Natural killer cell treated with Interleukin-12 subunit alpha and Interleukin-12 subunit beta and Interleukin-15 and Interleukin-18, amount 100 ng/mL, for 72 hours (primary cell): ENCODE measurements at regions not wholly inside any gene's neighbourhood (a gene's known extent, or its start where the extent isn't known, plus 50 kb on each side); places are given as distances from the start of the nearest gene placed in this dataset.
A peak's percentile ranks its signal among the peaks of the same experiment; 100 is the strongest.
"Not testable (repeated sequence)": the region's sequence is repeated elsewhere in the genome, so short reads cannot be mapped to it uniquely, and the experiment has no call there.

ENCODE experiments used
- ATAC-seq, 2 donors: fragments of 150-1000 bp; cut with Tn5 transposase in 1 of 2; sonication (Bioruptor Pico), chemical (Tn5 transposase) in 1 of 2; 2 replicates each; pipeline ENCODE4 v1.10.0; 2021
- DNase-seq: peaks from one replicate; pipeline ENCODE4 v3.0.0; 2022; ENCODE audit warnings: low spot score
- H3K27ac Mint-ChIP-seq, 2 donors: 1 replicate in 1 of 2; 2 replicates in 1 of 2; pipeline ENCODE4 v1.8.0; 2022; ENCODE audit warnings: mixed read lengths in 2 of 2, mild to moderate bottlenecking in 1 of 2, moderate library complexity in 1 of 2
- H3K27me3 Mint-ChIP-seq, 2 donors: 1 replicate in 1 of 2; 2 replicates in 1 of 2; pipeline ENCODE4 v1.8.0; 2022; ENCODE audit warnings: mixed read lengths in 2 of 2
- H3K36me3 Mint-ChIP-seq: one replicate; pipeline ENCODE4 v1.8.0; 2022; ENCODE audit warnings: mixed read lengths
- H3K4me1 Mint-ChIP-seq, 2 donors: 1 replicate in 1 of 2; 2 replicates in 1 of 2; pipeline ENCODE4 v1.8.0; 2022; ENCODE audit warnings: low read depth in 2 of 2, mixed read lengths in 2 of 2, mild to moderate bottlenecking in 1 of 2
- H3K4me3 Mint-ChIP-seq: one replicate; pipeline ENCODE4 v1.8.0; 2022; ENCODE audit warnings: mixed read lengths
- H3K9me3 Mint-ChIP-seq: 2 replicates; pipeline ENCODE4 v1.8.0; 2022; ENCODE audit warnings: mixed read lengths

DNA sequence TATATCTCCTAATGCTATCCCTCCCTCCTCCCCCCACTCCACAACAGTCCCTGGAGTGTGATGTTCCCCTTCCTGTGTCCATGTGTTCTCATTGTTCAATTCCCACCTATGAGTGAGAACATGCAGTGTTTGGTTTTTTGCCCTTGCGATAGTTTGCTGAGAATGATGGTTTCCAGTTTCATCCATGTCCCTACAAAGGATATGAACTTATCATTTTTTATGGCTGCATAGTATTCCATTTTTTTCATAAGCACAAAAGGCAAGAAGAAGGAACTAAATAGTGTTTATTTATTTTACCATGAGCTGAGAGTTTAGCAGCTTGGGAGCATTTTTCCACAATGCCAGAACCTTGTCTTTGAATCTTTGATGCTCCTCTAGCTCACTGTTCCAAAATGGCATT lies 113.6 kb upstream of the OR4E1 start:
- H3K27ac Mint-ChIP-seq, H3K36me3 Mint-ChIP-seq, ATAC-seq, DNase-seq, H3K4me1 Mint-ChIP-seq, H3K9me3 Mint-ChIP-seq, H3K4me3 Mint-ChIP-seq: not testable (repeated sequence)
- H3K27me3 Mint-ChIP-seq = peaks cover 33 to 41% of the 10 kb centered on the region in 2 donors

DNA sequence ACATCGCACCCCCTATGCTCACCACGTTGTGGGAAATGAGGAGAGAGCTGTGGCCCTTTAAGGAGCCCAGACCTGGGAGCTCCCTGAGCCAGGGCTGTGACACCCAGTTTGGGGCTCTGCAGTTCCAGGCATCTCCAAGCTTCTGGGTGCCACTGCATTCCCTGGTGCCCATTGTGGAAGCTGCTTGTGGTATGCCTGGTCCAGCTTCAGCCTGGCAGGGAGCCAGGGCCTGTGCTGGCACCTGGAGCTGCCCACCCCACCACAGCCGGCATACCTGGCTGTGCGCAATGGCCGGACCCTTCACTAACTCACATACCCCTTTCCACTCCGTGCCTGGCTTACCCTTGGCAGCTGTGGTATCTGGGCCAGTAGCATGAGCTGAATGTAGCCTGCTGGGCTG lies 107.9 kb upstream of the OR4E1 start:
- Mint-ChIP-seq H3K4me3 (no peak overlapping the region), H3K36me3 (no peaks in the 10 kb centered on the region), H3K9me3 (no peaks in the 10 kb centered on the region), H3K27ac (no peak overlapping the region), H3K4me1 (no peaks in the 10 kb centered on the region), H3K27me3 (peaks cover 18 to 25% of the 10 kb centered on the region in 2 donors)
- DNase-seq (no peak), ATAC-seq (no peak)

DNA sequence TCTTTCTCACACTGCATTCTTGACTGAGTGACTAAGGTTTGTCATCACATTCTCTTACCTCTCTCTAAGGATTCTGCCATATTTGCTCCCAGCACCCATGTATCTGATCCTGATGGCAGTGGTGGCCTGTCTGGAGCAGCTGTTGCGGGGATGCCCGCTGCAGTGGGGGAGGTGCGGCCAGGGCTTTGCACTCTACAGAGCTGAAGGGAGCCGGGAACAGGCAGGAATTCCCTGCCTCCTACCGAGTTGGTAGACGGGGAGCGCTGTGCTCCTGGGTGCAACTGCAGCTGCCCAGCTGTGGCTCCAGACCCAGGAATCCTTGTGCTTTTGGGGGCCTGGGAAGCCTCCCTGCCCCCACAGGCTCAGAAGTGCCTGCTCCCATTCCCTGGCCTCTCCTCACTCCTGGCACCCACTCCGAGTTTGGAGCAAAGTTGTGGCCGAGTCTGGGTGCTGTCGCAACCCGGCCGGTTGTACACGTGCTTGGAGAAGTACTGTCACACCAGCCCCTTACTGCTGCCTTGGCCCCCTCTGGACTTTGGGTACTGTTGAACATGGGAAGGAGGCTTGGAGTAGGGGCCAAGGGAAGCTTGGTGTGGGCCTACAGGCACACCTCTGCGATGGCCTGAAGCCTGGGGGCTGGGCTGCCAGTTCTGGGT lies 106.9 kb upstream of the OR4E1 start:
- DNase-seq (no peak), ATAC-seq (no peak)
- H3K4me1 Mint-ChIP-seq = no peaks in the 10 kb centered on the region
- no peaks in the 10 kb centered on the region for H3K9me3 Mint-ChIP-seq
- no peaks in the 10 kb centered on the region for H3K36me3 Mint-ChIP-seq
- no peak overlapping the region for H3K4me3 Mint-ChIP-seq
- no peak overlapping the region for H3K27ac Mint-ChIP-seq
- peaks cover 18 to 35% of the 10 kb centered on the region in 2 donors for H3K27me3 Mint-ChIP-seq

DNA sequence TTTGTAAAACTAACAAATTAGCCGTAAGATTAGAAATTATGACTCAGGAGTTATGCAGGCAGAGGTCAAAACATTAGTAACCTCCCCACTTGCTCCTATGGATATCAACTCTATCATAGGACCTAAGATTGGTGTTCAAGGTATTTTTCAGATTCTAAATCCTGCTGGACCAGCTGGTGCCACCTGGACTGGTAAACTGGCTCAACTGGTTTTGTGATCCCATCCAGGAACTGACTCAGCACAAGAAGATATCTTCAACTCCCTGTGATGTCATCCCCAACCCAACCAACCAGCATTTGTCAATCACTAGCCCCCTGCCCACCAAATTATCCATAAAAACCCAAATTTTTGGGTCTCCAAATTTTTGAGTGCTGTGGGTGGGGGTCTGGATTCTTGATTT lies 98.1 kb upstream of the OR4E1 start:
- peaks cover 31 to 51% of the 10 kb centered on the region in 2 donors for H3K27me3 Mint-ChIP-seq
- DNase-seq (no peak), ATAC-seq (no peak)
- H3K27ac Mint-ChIP-seq = no peak overlapping the region
- H3K9me3 Mint-ChIP-seq = no peaks in the 10 kb centered on the region
- no peak overlapping the region for H3K4me3 Mint-ChIP-seq
- H3K4me1 Mint-ChIP-seq = no peaks in the 10 kb centered on the region
- H3K36me3 Mint-ChIP-seq = no peaks in the 10 kb centered on the region

DNA sequence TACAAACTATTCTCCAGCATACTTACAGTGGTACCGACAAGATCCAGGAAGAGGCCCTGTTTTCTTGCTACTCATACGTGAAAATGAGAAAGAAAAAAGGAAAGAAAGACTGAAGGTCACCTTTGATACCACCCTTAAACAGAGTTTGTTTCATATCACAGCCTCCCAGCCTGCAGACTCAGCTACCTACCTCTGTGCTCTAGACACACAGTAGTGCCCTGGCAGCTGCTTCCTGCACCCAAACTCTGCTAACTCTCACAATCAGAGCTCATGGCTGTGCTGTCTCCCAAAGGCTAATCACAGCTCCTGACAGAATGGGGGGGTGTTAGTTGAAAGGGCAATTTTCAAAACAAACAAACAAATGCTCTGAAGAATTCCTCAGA lies 95.2 kb upstream of the OR4E1 start:
- no peak for DNase-seq
- H3K4me1 Mint-ChIP-seq = no peaks in the 10 kb centered on the region

DNA sequence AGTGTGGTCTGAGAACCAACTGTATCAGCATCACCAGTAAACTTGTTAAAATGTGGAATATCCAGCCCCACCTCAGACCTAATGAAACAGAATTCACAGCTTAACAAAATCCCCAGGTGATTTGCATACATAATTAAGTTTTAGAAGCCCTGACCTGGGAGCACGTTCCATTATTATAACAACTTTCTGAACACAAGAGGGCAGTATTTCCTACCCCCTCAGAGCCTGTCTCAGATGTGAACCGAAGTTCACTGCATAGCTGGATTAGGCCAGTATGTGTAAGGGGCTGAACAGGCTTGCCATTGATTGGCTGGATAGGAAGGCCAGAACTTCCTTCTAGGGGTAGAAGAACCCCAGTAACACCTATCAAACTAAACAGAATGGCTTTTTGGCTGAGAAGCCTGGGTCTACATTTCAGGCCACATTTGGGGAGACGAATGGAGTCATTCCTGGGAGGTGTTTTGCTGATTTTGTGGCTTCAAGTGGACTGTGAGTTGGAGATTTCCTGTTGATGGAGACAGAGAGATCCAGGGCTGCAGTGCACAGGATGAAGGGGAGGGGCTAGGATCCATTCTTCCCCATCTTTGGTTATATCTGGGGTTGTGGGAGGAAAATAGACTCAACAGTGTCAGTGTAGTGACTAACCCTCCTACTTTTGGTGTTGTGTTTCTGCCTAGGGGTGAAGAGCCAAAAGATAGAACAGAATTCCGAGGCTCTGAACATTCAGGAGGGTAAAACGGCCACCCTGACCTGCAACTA lies 94.7 kb upstream of the OR4E1 start:
- ATAC-seq (peak in 1 of 2 donors; percentile 67), DNase-seq (no peak)
- no peaks in the 10 kb centered on the region for H3K9me3 Mint-ChIP-seq
- H3K4me1 Mint-ChIP-seq = no peaks in the 10 kb centered on the region
- no peak overlapping the region for H3K4me3 Mint-ChIP-seq
- no peaks in the 10 kb centered on the region for H3K36me3 Mint-ChIP-seq
- H3K27ac Mint-ChIP-seq = no peak overlapping the region
- H3K27me3 Mint-ChIP-seq = peaks cover 21 to 33% of the 10 kb centered on the region in 2 donors

More for the DNA sequence above, 95.2 kb upstream of the OR4E1 start:
- no peaks in the 10 kb centered on the region for H3K9me3 Mint-ChIP-seq
- H3K27me3 Mint-ChIP-seq = peaks cover 24 to 33% of the 10 kb centered on the region in 2 donors
- no peak overlapping the region for H3K27ac Mint-ChIP-seq
- no peaks in the 10 kb centered on the region for H3K36me3 Mint-ChIP-seq
- no peak for ATAC-seq
- no peak overlapping the region for H3K4me3 Mint-ChIP-seq

DNA sequence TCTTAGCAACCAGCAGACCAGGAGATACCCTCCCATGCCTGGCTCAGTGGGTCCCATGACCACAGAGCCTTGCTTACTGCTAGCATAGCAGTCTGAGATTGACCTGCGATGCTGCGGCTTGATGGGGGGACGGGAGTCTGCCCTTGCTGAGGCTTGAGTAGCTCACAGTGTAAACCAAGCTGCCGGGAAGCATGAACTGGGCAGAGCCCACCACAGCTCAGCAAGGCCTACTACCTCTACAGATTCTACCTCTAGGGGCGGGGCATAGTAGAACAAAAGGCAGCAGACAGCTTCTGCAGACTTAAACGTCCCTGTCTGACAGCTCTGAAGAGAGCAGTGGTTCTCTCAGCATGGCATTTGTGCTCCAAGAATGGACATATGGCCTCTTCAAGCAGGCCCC lies 86.7 kb upstream of the OR4E1 start:
- peaks cover 34 to 70% of the 10 kb centered on the region in 2 donors for H3K27me3 Mint-ChIP-seq
- not testable (repeated sequence) for H3K9me3 Mint-ChIP-seq, ATAC-seq, DNase-seq, H3K36me3 Mint-ChIP-seq, H3K4me3 Mint-ChIP-seq, H3K27ac Mint-ChIP-seq, H3K4me1 Mint-ChIP-seq

DNA sequence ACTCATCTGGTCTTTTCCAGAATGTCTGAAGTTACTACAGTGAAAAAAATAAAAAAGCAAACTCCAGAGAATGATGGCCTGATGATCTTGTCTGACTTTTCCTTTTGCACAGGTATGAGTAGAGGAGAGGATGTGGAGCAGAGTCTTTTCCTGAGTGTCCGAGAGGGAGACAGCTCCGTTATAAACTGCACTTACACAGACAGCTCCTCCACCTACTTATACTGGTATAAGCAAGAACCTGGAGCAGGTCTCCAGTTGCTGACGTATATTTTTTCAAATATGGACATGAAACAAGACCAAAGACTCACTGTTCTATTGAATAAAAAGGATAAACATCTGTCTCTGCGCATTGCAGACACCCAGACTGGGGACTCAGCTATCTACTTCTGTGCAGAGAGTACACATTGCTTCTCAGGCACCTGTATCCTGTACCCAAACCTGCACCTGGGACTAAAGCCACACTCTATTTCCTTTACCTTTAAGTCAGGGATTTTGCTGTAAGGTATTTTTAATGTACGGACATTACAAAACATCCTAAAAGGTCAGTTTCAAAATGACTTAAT lies 75.8 kb upstream of the OR4E1 start:
- Mint-ChIP-seq H3K4me3 (no peak overlapping the region), H3K9me3 (no peaks in the 10 kb centered on the region), H3K36me3 (no peaks in the 10 kb centered on the region), H3K4me1 (peaks cover 0 to 3% of the 10 kb centered on the region in 2 donors), H3K27ac (no peak overlapping the region), H3K27me3 (peaks cover 25 to 39% of the 10 kb centered on the region in 2 donors)
- ATAC-seq (no peak), DNase-seq (no peak)

DNA sequence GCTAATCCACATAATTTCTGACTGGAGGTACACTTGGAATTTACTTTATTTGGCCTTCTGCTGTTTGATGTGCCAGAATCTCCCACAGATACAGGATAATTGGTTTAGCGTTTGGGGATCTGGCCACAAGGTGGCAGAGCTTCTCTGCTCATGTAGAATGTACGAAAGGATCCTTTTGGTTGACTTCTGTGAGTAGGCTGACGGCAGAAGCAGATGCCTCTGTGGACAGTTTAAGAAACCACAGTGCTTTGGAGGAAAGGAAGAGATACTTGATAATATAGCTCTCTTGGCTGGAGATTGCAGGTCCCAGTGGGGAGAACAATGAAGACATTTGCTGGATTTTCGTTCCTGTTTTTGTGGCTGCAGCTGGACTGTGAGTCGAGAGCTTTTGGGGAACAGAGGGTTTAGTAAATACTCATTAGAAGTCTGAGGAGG lies 75.3 kb upstream of the OR4E1 start:
- peaks cover 0 to 3% of the 10 kb centered on the region in 2 donors for H3K4me1 Mint-ChIP-seq
- H3K4me3 Mint-ChIP-seq = no peak overlapping the region
- no peaks in the 10 kb centered on the region for H3K36me3 Mint-ChIP-seq
- no peak overlapping the region for H3K27ac Mint-ChIP-seq
- no peak for DNase-seq
- no peaks in the 10 kb centered on the region for H3K9me3 Mint-ChIP-seq
- ATAC-seq = no peak
- peaks cover 25 to 41% of the 10 kb centered on the region in 2 donors for H3K27me3 Mint-ChIP-seq

DNA sequence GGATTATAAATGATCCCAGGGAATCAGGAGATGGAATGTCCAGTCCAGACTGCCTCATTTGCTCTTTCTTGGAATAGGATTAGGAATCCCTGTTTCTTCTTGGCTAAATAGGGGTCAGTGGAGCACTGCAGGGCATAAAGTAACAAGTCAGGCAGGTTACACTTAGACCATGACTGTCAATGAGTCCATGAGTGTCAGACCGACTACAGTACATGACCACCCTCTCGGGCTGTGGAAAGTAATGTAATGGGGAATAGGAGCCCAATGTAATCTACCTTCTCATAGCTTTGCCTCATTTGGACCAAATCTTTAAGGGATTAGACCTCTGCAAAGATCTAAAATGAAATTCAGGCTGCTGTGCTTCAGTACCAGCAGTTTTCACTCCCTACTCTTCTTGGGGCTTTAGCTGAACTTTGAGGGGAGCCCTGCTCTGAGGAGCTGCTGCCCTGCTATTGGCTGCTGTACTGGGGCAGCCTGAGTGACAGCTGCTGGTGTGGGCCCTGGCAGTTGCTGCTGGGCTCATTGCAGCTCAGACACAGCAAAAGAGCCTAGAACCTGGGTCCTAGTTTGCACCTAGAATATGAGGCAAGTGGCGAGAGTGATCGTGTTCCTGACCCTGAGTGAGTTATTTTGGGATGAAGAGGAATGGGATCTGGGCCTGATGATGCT lies 62.2 kb upstream of the OR4E1 start:
- peak overlapping the region; percentile 9 for H3K4me3 Mint-ChIP-seq
- no peaks in the 10 kb centered on the region for H3K36me3 Mint-ChIP-seq
- no peak overlapping the region for H3K27ac Mint-ChIP-seq
- no peak for ATAC-seq
- H3K27me3 Mint-ChIP-seq = peaks cover 38 to 41% of the 10 kb centered on the region in 2 donors
- peaks cover 5 to 7% of the 10 kb centered on the region in 2 donors for H3K4me1 Mint-ChIP-seq
- no peaks in the 10 kb centered on the region for H3K9me3 Mint-ChIP-seq
- no peak for DNase-seq

DNA sequence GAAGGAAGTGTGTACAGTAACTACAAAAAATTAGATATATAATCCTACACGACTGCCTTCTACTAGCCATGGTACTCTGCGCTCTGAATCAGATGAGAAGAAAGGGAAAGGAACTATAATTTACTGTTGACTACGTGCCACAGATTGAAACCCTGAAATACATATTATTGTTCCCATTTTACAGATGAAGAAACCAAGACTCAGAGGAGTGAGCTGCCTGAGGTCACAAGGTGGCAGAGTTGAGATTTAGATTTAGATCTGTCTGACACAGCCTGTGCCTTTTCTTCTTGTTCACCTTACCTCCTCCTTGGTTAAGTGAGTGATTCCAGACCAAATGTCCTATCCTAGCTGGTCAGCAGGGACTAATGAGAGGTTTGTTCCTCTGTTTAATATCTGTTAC lies 61.6 kb upstream of the OR4E1 start:
- DNase-seq = no peak
- Mint-ChIP-seq H3K27me3 (peaks cover 32 to 37% of the 10 kb centered on the region in 2 donors), H3K36me3 (no peaks in the 10 kb centered on the region), H3K4me1 (peaks cover 5 to 7% of the 10 kb centered on the region in 2 donors), H3K4me3 (no peak overlapping the region), H3K27ac (no peak overlapping the region), H3K9me3 (no peaks in the 10 kb centered on the region)
- no peak for ATAC-seq

DNA sequence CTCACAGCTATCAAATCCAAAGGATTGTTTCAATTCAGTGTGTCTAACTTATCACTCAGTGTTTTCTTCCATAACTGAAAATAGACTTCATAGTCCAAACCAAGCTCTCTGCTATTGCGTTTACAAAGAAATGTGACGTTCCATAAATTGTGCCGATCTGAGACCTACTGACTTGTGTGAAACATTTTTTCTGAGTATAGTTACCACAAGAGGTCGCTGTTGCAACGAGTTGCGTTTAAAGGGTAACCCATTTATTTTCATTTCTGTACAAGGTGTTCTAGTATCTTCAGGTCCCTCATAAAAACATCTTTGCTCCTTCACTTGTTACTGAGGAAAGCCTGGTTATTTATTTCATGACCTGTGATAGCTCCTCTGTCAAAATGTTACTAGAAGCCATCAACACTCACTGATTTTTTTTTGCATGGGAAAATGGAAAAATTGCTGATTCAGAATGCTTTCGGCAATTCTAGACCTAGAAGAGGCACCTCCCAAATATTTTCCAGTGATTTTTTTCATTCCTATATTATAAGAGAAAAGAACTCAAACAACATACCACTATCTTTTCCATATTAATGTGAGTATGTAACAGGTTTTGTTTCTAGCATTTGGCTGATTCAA lies 60.9 kb upstream of the OR4E1 start:
- DNase-seq (no peak), ATAC-seq (no peak)
- Mint-ChIP-seq H3K27ac (no peak overlapping the region), H3K36me3 (no peaks in the 10 kb centered on the region), H3K9me3 (no peaks in the 10 kb centered on the region), H3K27me3 (peaks cover 26 to 36% of the 10 kb centered on the region in 2 donors), H3K4me3 (no peak overlapping the region), H3K4me1 (peaks cover 11 to 12% of the 10 kb centered on the region in 2 donors)

DNA sequence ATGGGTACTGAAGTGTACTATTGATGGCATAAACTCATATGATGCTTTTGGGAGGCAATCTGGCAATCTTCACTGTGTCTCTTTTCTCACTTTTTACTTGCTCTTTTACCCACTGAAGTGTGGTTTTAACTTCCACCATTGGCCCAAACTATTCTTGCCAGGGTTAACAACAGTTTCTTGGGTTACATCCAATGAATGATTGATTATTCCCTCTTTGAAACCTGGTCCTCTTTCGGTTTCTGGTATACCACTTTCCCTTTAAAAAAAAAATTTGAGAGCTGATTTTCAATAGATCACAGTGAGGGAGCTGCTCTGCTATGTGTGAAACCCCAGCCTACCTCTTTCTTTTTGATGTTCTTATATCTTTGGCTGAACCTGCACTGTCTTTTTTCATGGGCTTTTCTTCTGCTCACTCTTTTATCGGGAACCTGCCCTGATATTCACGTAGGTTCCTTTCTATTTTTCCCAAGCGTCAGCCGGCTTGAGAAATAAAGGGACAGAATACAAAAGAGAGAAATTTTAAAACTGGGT lies 56.1 kb upstream of the OR4E1 start:
- Mint-ChIP-seq H3K36me3 (no peaks in the 10 kb centered on the region), H3K27me3 (peaks cover 21 to 29% of the 10 kb centered on the region in 2 donors), H3K4me3 (no peak overlapping the region), H3K4me1 (peaks cover 10 to 11% of the 10 kb centered on the region in 2 donors), H3K9me3 (no peaks in the 10 kb centered on the region), H3K27ac (no peak overlapping the region)
- DNase-seq (no peak), ATAC-seq (no peak)
